GM23248 (cell line): ENCODE measurements at regions not wholly inside any gene's neighbourhood (a gene's known extent, or its start where the extent isn't known, plus 50 kb on each side); places are given as distances from the start of the nearest gene placed in this dataset.

Source experiments
- DNase-seq: peaks from one replicate; pipeline ENCODE4 v3.0.0-alpha.2; 2015
- H2AFZ ChIP-seq: fragments of 200-600 bp; sonication (generic); 2 replicates; pipeline ENCODE4 v1.6.1; 2016; ENCODE audit warnings: antibody characterized with exemption
- H3F3A ChIP-seq: fragments of 200-600 bp; sonication (generic); 2 replicates; pipeline ENCODE4 v1.6.1; 2016; ENCODE audit warnings: mild to moderate bottlenecking, antibody characterized with exemption, mixed run types; ENCODE audit not compliant: insufficient read depth
- H3K27ac ChIP-seq: fragments of 200-600 bp; sonication (generic); 2 replicates; pipeline ENCODE4 v1.5.1; 2016; ENCODE audit warnings: mild to moderate bottlenecking
- H3K27me3 ChIP-seq: fragments of 200-600 bp; sonication (generic); replicated peaks from 2 replicates; pipeline ENCODE4 v1.6.1; 2016; ENCODE audit warnings: mild to moderate bottlenecking; ENCODE audit not compliant: insufficient read depth
- H3K36me3 ChIP-seq: fragments of 200-600 bp; sonication (generic); 2 replicates; pipeline ENCODE4 v1.6.1; 2016; ENCODE audit warnings: low read depth, mild to moderate bottlenecking
- H3K4me1 ChIP-seq: fragments of 200-600 bp; sonication (generic); 2 replicates; pipeline ENCODE4 v1.6.1; 2016; ENCODE audit warnings: mild to moderate bottlenecking; ENCODE audit not compliant: insufficient read depth
- H3K4me2 ChIP-seq: fragments of 200-600 bp; sonication (generic); one replicate; pipeline ENCODE4 v1.6.1; 2016; ENCODE audit warnings: mild to moderate bottlenecking; ENCODE audit not compliant: unreplicated experiment
- H3K4me3 ChIP-seq: fragments of 200-600 bp; sonication (generic); 2 replicates; pipeline ENCODE4 v1.5.1; 2016; ENCODE audit warnings: mild to moderate bottlenecking
- H3K79me2 ChIP-seq: fragments of 200-600 bp; sonication (generic); 2 replicates; pipeline ENCODE4 v1.6.1; 2016; ENCODE audit warnings: mild to moderate bottlenecking; ENCODE audit not compliant: insufficient read depth
- H3K9ac ChIP-seq: fragments of 200-600 bp; sonication (generic); 2 replicates; pipeline ENCODE4 v1.6.1; 2016; ENCODE audit warnings: mild to moderate bottlenecking
- H3K9me2 ChIP-seq: fragments of 200-600 bp; sonication (generic); 2 replicates; pipeline ENCODE4 v1.6.1; 2016; ENCODE audit warnings: mixed run types, mild to moderate bottlenecking, moderate library complexity; ENCODE audit not compliant: insufficient read depth
- H3K9me3 ChIP-seq: fragments of 200-600 bp; sonication (generic); one replicate; pipeline ENCODE4 v1.6.1; 2017; ENCODE audit warnings: low read depth
- H4K20me1 ChIP-seq: fragments of 200-600 bp; sonication (generic); 2 replicates; pipeline ENCODE4 v1.6.0; 2016; ENCODE audit not compliant: insufficient read depth
- EZH2 ChIP-seq: fragments of 200-600 bp; sonication (generic); IDR thresholded peaks from 2 replicates; pipeline ENCODE4 v1.6.1; 2018; ENCODE audit warnings: antibody characterized with exemption, mild to moderate bottlenecking; ENCODE audit not compliant: insufficient read depth, poor library complexity, severe bottlenecking
- EZH2phosphoT487 ChIP-seq: fragments of 200-600 bp; sonication (generic); IDR thresholded peaks from 2 replicates; pipeline ENCODE4 v1.6.1; 2018; ENCODE audit warnings: antibody characterized with exemption, moderate library complexity, mild to moderate bottlenecking, low read depth; ENCODE audit not compliant: insufficient read depth
- WGBS, 2 experiments: methylation state at CpG; one replicate each; pipeline ENCODE4 v1.1.6; 2015 to 2017; ENCODE audit warnings: low lambda C conversion rate in 2 of 2, low coverage in 1 of 2; ENCODE audit errors: missing lambda C conversion rate in 2 of 2; 5-methylcytosine and 5-hydroxymethylcytosine counted together
- in situ Hi-C: fragments of 300-500 bp; cut with MboI; formaldehyde crosslinking; loops from 2 replicates; pipeline ENCODE4 v1.15.0; 2020

- Histone ChIP-seq H3K4me2 (no peak overlapping the region), H2AFZ (no peak overlapping the region), H3K9me3 (no peaks in the 10 kb centered on the region), H3K79me2 (no peaks in the 10 kb centered on the region), H3K4me3 (no peak overlapping the region), H3K9me2 (no peaks in the 10 kb centered on the region), H3K36me3 (no peaks in the 10 kb centered on the region), H4K20me1 (no peaks in the 10 kb centered on the region), H3K27me3 (no peaks in the 10 kb centered on the region), H3F3A (no peaks in the 10 kb centered on the region), H3K4me1 (no peaks in the 10 kb centered on the region), H3K27ac (no peak overlapping the region), H3K9ac (no peak overlapping the region)
- in situ Hi-C loops, result no loop called here
- no peak for DNase-seq
- TF ChIP-seq EZH2 (no peak), EZH2phosphoT487 (no peak)
- WGBS, 2 experiments, result 12 to 15% methylated on average over 3 of the region's 3 CpGs
Measured at GRCh38 chr2:136183097-136183496, 65.1 kb upstream of the CXCR4 start.

- Histone ChIP-seq H3K79me2 (no peaks in the 10 kb centered on the region), H3K9ac (no peak overlapping the region), H2AFZ (no peak overlapping the region), H3K27ac (no peak overlapping the region), H3K4me1 (no peaks in the 10 kb centered on the region), H4K20me1 (no peaks in the 10 kb centered on the region), H3K27me3 (no peaks in the 10 kb centered on the region), H3K4me3 (no peak overlapping the region), H3K9me2 (no peaks in the 10 kb centered on the region), H3K9me3 (no peaks in the 10 kb centered on the region), H3K36me3 (no peaks in the 10 kb centered on the region), H3F3A (no peaks in the 10 kb centered on the region), H3K4me2 (no peak overlapping the region)
- DNase-seq, result no peak
- in situ Hi-C loops, result no loop called here
- no peak for TF ChIP-seq EZH2phosphoT487
- TF ChIP-seq EZH2, result no peak
Measured at GRCh38 chr2:136182315-136182714, 64.4 kb upstream of the CXCR4 start.

- Histone ChIP-seq H3K9me3 (no peaks in the 10 kb centered on the region), H3K4me2 (no peak overlapping the region), H3F3A (no peaks in the 10 kb centered on the region), H2AFZ (no peak overlapping the region), H3K79me2 (no peaks in the 10 kb centered on the region), H3K27ac (no peak overlapping the region), H3K9ac (no peak overlapping the region), H3K4me3 (no peak overlapping the region), H3K4me1 (no peaks in the 10 kb centered on the region), H3K36me3 (no peaks in the 10 kb centered on the region), H3K9me2 (no peaks in the 10 kb centered on the region), H4K20me1 (no peaks in the 10 kb centered on the region), H3K27me3 (no peaks in the 10 kb centered on the region)
- in situ Hi-C loops, result no loop called here
- TF ChIP-seq EZH2, result no peak
- no peak for TF ChIP-seq EZH2phosphoT487
- no peak for DNase-seq
Measured at GRCh38 chr2:136179602-136179975, 61.6 kb upstream of the CXCR4 start.

- TF ChIP-seq EZH2 (no peak), EZH2phosphoT487 (no peak)
- WGBS, 2 experiments, result 8 to 11% methylated on average over 3 of the region's 3 CpGs
- Histone ChIP-seq H3K27me3 (no peaks in the 10 kb centered on the region), H3K36me3 (no peaks in the 10 kb centered on the region), H3F3A (no peaks in the 10 kb centered on the region), H3K9me3 (no peaks in the 10 kb centered on the region), H3K4me2 (no peak overlapping the region), H3K79me2 (no peaks in the 10 kb centered on the region), H2AFZ (no peak overlapping the region), H3K9me2 (no peaks in the 10 kb centered on the region), H3K27ac (no peak overlapping the region), H3K4me1 (no peaks in the 10 kb centered on the region), H4K20me1 (no peaks in the 10 kb centered on the region), H3K4me3 (no peak overlapping the region), H3K9ac (no peak overlapping the region)
- DNase-seq, result no peak
- in situ Hi-C loops, result no loop called here
Measured at GRCh38 chr2:136178941-136179601, 61.1 kb upstream of the CXCR4 start.

GRCh38 chr2:136175868-136176267, 57.9 kb upstream of the CXCR4 start:
- no peak overlapping the region for H3K4me2 ChIP-seq
- H3K9me3 ChIP-seq, result no peaks in the 10 kb centered on the region
- no peak overlapping the region for H3K27ac ChIP-seq
- H3K9me2 ChIP-seq, result no peaks in the 10 kb centered on the region
- H4K20me1 ChIP-seq, result no peaks in the 10 kb centered on the region
- H3K27me3 ChIP-seq, result no peaks in the 10 kb centered on the region
- in situ Hi-C loops, result no loop called here
- no peaks in the 10 kb centered on the region for H3F3A ChIP-seq
- no peak for DNase-seq
- H3K36me3 ChIP-seq, result no peaks in the 10 kb centered on the region
- no peak overlapping the region for H2AFZ ChIP-seq
- no peaks in the 10 kb centered on the region for H3K4me1 ChIP-seq
- no peak overlapping the region for H3K9ac ChIP-seq
- no peaks in the 10 kb centered on the region for H3K79me2 ChIP-seq
- H3K4me3 ChIP-seq, result no peak overlapping the region
- TF ChIP-seq EZH2phosphoT487, result no peak
- no peak for TF ChIP-seq EZH2
